Mesenchymal stem cell (in vitro differentiated cells and primary cell): ENCODE measurements at regions not wholly inside any gene's neighbourhood (a gene's known extent, or its start where the extent isn't known, plus 50 kb on each side); places are given as distances from the start of the nearest gene placed in this dataset.
A peak's percentile ranks its signal among the peaks of the same experiment; 100 is the strongest.

Experiments used
- DNase-seq: peaks from one replicate; pipeline ENCODE4 v3.0.0-alpha.2; 2013
- H2AFZ ChIP-seq: one replicate; pipeline ENCODE4 v1.6.1; 2013; ENCODE audit warnings: low read depth, mild to moderate bottlenecking, control low read depth, inconsistent platforms, low read length, moderate library complexity
- H2AK5ac ChIP-seq: 2 replicates; pipeline ENCODE4 v1.6.1; 2013; ENCODE audit warnings: low read length, moderate library complexity, mild to moderate bottlenecking, inconsistent platforms; ENCODE audit not compliant: severe bottlenecking
- H2BK120ac ChIP-seq: one replicate; pipeline ENCODE4 v1.6.1; 2013; ENCODE audit warnings: low read depth, mild to moderate bottlenecking, inconsistent platforms, low read length, moderate library complexity
- H2BK12ac ChIP-seq, 2 experiments: one replicate each; pipeline ENCODE4 v1.6.1; 2013; ENCODE audit warnings: inconsistent platforms in 2 of 2, low read length in 2 of 2, mild to moderate bottlenecking in 2 of 2, moderate library complexity in 2 of 2, control low read depth in 1 of 2
- H2BK15ac ChIP-seq: one replicate; pipeline ENCODE4 v1.6.1; 2013; ENCODE audit warnings: mild to moderate bottlenecking, low read depth, inconsistent platforms; ENCODE audit not compliant: poor library complexity, severe bottlenecking
- H2BK5ac ChIP-seq: 2 replicates; pipeline ENCODE4 v1.6.1; 2013; ENCODE audit warnings: low read depth, mild to moderate bottlenecking, low read length, control low read depth, inconsistent platforms; ENCODE audit not compliant: poor library complexity, severe bottlenecking
- H3K14ac ChIP-seq, 2 experiments: one replicate each; pipeline ENCODE4 v1.6.1; 2013; ENCODE audit warnings: inconsistent platforms in 2 of 2, low read length in 2 of 2, control low read depth in 1 of 2, mild to moderate bottlenecking in 1 of 2, moderate library complexity in 1 of 2
- H3K18ac ChIP-seq, 2 experiments: one replicate each; pipeline ENCODE4 v1.6.1; 2013; ENCODE audit warnings: inconsistent platforms in 2 of 2, low read length in 2 of 2, control low read depth in 1 of 2, low read depth in 1 of 2, mild to moderate bottlenecking in 1 of 2
- H3K23ac ChIP-seq, 2 experiments: one replicate each; pipeline ENCODE4 v1.6.1; 2013; ENCODE audit warnings: inconsistent platforms in 2 of 2, low read length in 2 of 2, mild to moderate bottlenecking in 2 of 2, moderate library complexity in 2 of 2, control low read depth in 1 of 2
- H3K27ac ChIP-seq: 2 replicates; pipeline ENCODE4 v1.5.1; 2013; ENCODE audit warnings: mild to moderate bottlenecking, moderate library complexity, low read length, control low read depth, inconsistent platforms; ENCODE audit not compliant: poor library complexity, severe bottlenecking
- H3K27me3 ChIP-seq, 2 experiments: 2 replicates each; pipeline versions ENCODE4 v1.6.1 to v1.7.0; 2013; ENCODE audit warnings: low read length in 2 of 2, mild to moderate bottlenecking in 2 of 2, moderate library complexity in 2 of 2, control low read depth in 1 of 2, inconsistent platforms in 1 of 2; ENCODE audit not compliant: control insufficient read depth in 1 of 2, insufficient read depth in 1 of 2
- H3K36me3 ChIP-seq, 2 experiments: 2 replicates each; pipeline versions ENCODE4 v1.6.1 to v1.7.0; 2013; ENCODE audit warnings: low read length in 2 of 2, control low read depth in 1 of 2, inconsistent platforms in 1 of 2, low read depth in 1 of 2, mild to moderate bottlenecking in 1 of 2; ENCODE audit not compliant: insufficient read depth in 2 of 2, control insufficient read depth in 1 of 2
- H3K4ac ChIP-seq, 2 experiments: one replicate each; pipeline ENCODE4 v1.6.1; 2013; ENCODE audit warnings: inconsistent platforms in 2 of 2, low read length in 2 of 2, mild to moderate bottlenecking in 2 of 2, moderate library complexity in 2 of 2, control low read depth in 1 of 2, low read depth in 1 of 2
- H3K4me1 ChIP-seq: 2 replicates; pipeline ENCODE4 v1.6.1; 2013; ENCODE audit warnings: low read depth, low read length, control low read depth; ENCODE audit not compliant: control insufficient read depth, insufficient read depth
- H3K4me2 ChIP-seq: 2 replicates; pipeline ENCODE4 v1.6.1; 2013; ENCODE audit warnings: low read length, mild to moderate bottlenecking, inconsistent platforms; ENCODE audit not compliant: poor library complexity, severe bottlenecking
- H3K4me3 ChIP-seq, 2 experiments: 2 replicates each; pipeline versions ENCODE4 v1.5.1 to v1.7.0; 2013; ENCODE audit warnings: low read length in 2 of 2, mild to moderate bottlenecking in 2 of 2, control low read depth in 1 of 2, low read depth in 1 of 2; ENCODE audit not compliant: insufficient read depth in 1 of 2
- H3K79me1 ChIP-seq: replicated peaks from 2 replicates; pipeline ENCODE4 v1.6.1; 2013; ENCODE audit warnings: mild to moderate bottlenecking, control low read depth, low read length, inconsistent platforms; ENCODE audit not compliant: poor library complexity, severe bottlenecking
- H3K9ac ChIP-seq: 2 replicates; pipeline ENCODE4 v1.7.0; 2013; ENCODE audit warnings: mild to moderate bottlenecking, low read length, moderate library complexity
- H3K9me3 ChIP-seq: 2 replicates; pipeline ENCODE4 v1.7.0; 2013; ENCODE audit warnings: mild to moderate bottlenecking, low read length; ENCODE audit not compliant: control insufficient read depth
- H4K8ac ChIP-seq: one replicate; pipeline ENCODE4 v1.6.1; 2013; ENCODE audit warnings: inconsistent platforms, mild to moderate bottlenecking, low read length, moderate library complexity
- H4K91ac ChIP-seq: one replicate; pipeline ENCODE4 v1.6.1; 2013; ENCODE audit warnings: mild to moderate bottlenecking, low read length, inconsistent platforms
- WGBS: methylation state at CpG from one replicate; pipeline ENCODE4 v1.1.7; 2013; ENCODE audit warnings: mixed read lengths; 5-methylcytosine and 5-hydroxymethylcytosine counted together

DNA sequence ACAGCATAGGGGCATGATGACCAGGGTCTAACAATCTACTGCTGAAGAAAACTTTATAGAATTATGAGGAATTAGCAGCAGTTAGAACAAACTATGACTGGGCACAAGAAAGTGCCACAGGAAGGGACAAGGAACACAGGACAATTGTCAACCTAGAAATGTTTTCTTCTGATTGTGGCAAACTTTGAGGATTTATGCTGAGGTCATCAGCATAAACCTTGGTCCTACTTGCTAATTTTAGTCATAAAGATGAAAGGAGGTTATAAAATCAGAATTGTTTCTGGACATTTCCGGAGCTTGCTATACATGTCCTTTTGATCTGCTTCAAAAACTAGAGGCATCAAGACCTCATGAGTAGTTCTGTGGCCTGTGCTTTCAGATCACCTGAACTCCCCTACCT is 446.6 kb upstream of the THBS1 start:
- Histone ChIP-seq H3K23ac (no peak overlapping the region), H3K4me2 (no peak overlapping the region), H2BK15ac (no peak overlapping the region), H2AK5ac (peak overlapping the region; percentile 71), H4K91ac (no peak overlapping the region), H3K79me1 (no peaks in the 10 kb centered on the region), H3K4me1 (peaks cover 9% of the 10 kb centered on the region), H3K14ac (no peak overlapping the region), H3K36me3 (no peaks in the 10 kb centered on the region), H3K9ac (no peak overlapping the region), H3K27me3 (no peaks in the 10 kb centered on the region), H2BK120ac (no peak overlapping the region), H3K4me3 (no peak overlapping the region), H2AFZ (no peak overlapping the region), H4K8ac (no peak overlapping the region), H3K27ac (no peak overlapping the region), H2BK12ac (peak overlapping the region; percentile 88 to 96), H3K4ac (peak overlapping the region; percentile 57 to 78), H2BK5ac (peak overlapping the region; percentile 51), H3K9me3 (no peaks in the 10 kb centered on the region), H3K18ac (peak overlapping the region; percentile 72 to 85)
- DNase-seq: no peak
- 100% methylated on average over 1 of the region's 1 CpG for WGBS

DNA sequence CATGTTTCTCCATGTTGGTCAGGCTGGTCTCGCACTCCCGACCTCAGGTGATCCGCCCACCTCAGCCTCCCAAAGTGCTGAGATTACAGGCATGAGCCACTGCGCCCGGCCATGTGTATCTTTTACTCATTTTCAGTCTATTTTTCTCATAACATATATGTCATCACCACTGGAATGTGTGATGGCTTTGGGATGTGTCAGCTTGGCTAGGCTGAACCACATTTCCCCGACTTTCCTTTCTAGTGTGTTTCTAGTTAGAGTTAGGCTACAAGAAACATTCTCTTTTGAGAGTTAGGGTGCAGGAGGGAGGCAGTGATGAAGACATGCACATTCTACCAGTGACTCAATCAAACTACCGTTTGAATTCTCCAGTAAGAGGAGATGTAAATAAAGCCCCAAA is 444.9 kb upstream of the THBS1 start:
- Histone ChIP-seq H2AK5ac (no peak overlapping the region), H2BK15ac (no peak overlapping the region), H2BK12ac (peak overlapping the region; percentile 46 to 59), H2AFZ (no peak overlapping the region), H3K4me3 (no peak overlapping the region), H3K9me3 (no peaks in the 10 kb centered on the region), H2BK120ac (no peak overlapping the region), H3K27ac (peak overlapping the region; percentile 19), H3K4me1 (peaks cover 12% of the 10 kb centered on the region), H4K8ac (no peak overlapping the region), H4K91ac (peak overlapping the region; percentile 4), H3K27me3 (no peaks in the 10 kb centered on the region), H2BK5ac (no peak overlapping the region), H3K36me3 (no peaks in the 10 kb centered on the region), H3K79me1 (no peaks in the 10 kb centered on the region), H3K23ac (no peak overlapping the region), H3K18ac (peak overlapping the region in 1 of 2 experiments; percentile 21), H3K14ac (no peak overlapping the region), H3K9ac (peak overlapping the region; percentile 68), H3K4me2 (no peak overlapping the region), H3K4ac (peak overlapping the region in 1 of 2 experiments; percentile 52)
- 57% methylated on average over 5 of the region's 7 CpGs for WGBS
- peak; percentile 86 for DNase-seq

- peak overlapping the region; percentile 56 for H4K8ac ChIP-seq
- peak overlapping the region; percentile 91 for H2BK120ac ChIP-seq
- no peaks in the 10 kb centered on the region for H3K27me3 ChIP-seq
- 0% methylated on average over 1 of the region's 2 CpGs for WGBS
- peak overlapping the region; percentile 74 for H4K91ac ChIP-seq
- H2AFZ ChIP-seq: no peak overlapping the region
- H3K4ac ChIP-seq: peak overlapping the region in 1 of 2 experiments; percentile 88
- no peak overlapping the region for H3K4me3 ChIP-seq
- no peak overlapping the region for H3K23ac ChIP-seq
- H3K36me3 ChIP-seq: no peaks in the 10 kb centered on the region
- peak overlapping the region; percentile 7 for H3K9ac ChIP-seq
- H3K14ac ChIP-seq: peak overlapping the region in 1 of 2 experiments; percentile 79
- peak overlapping the region; percentile 83 for H3K27ac ChIP-seq
- DNase-seq: no peak
- H3K4me1 ChIP-seq: peaks cover 14% of the 10 kb centered on the region
- peak overlapping the region; percentile 79 to 81 for H3K18ac ChIP-seq
- peak overlapping the region; percentile 60 to 97 for H2BK12ac ChIP-seq
- H3K9me3 ChIP-seq: no peaks in the 10 kb centered on the region
- H2BK15ac ChIP-seq: no peak overlapping the region
- H3K4me2 ChIP-seq: no peak overlapping the region
- H2BK5ac ChIP-seq: no peak overlapping the region
- no peaks in the 10 kb centered on the region for H3K79me1 ChIP-seq
- peak overlapping the region; percentile 96 for H2AK5ac ChIP-seq
Observed at GRCh38 chr15:39139431-39140059, 441.3 kb upstream of the THBS1 start.

DNA sequence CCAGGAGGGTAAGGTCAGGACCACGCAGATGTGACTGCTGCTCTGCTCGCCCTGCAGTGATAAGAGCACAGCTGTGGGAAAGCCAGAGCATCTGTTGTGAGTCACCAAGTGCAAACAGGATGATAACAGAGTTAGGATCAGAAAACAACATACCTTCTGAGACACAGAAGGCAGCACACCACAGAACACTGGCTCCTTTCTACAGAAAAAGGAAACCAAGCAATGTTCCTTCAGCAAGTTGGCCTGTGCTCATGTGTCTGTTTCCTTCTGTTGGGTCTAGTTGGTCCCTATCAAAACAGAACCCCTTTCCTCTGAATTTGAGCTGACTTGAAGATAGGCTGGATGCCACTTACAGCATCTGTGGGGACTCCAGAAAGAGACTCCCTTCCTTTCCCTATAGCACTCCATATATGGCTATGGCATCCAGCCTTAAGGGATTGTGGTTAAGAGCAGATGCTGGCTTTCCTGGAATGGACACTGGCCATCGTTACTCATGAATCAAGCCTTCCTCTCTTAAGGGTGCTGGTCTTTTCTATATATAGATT is 440.7 kb upstream of the THBS1 start:
- peak overlapping the region; percentile 74 for H4K91ac ChIP-seq
- peak overlapping the region in 1 of 2 experiments; percentile 79 for H3K14ac ChIP-seq
- H2AFZ ChIP-seq: no peak overlapping the region
- H2BK5ac ChIP-seq: no peak overlapping the region
- H2BK120ac ChIP-seq: peak overlapping the region; percentile 91
- no peak overlapping the region for H3K4me2 ChIP-seq
- no peak overlapping the region for H2BK15ac ChIP-seq
- peak overlapping the region; percentile 56 for H4K8ac ChIP-seq
- no peaks in the 10 kb centered on the region for H3K36me3 ChIP-seq
- H2BK12ac ChIP-seq: peak overlapping the region; percentile 60 to 97
- peak overlapping the region; percentile 79 to 81 for H3K18ac ChIP-seq
- peak overlapping the region in 1 of 2 experiments; percentile 88 for H3K4ac ChIP-seq
- no peaks in the 10 kb centered on the region for H3K9me3 ChIP-seq
- peak overlapping the region; percentile 7 for H3K9ac ChIP-seq
- peak; percentile 98 for DNase-seq
- peak overlapping the region in 1 of 2 experiments; percentile 24 for H3K4me3 ChIP-seq
- H2AK5ac ChIP-seq: peak overlapping the region; percentile 96
- peak overlapping the region; percentile 83 for H3K27ac ChIP-seq
- WGBS: 0% methylated on average over 2 of the region's 3 CpGs
- no peaks in the 10 kb centered on the region for H3K27me3 ChIP-seq
- H3K79me1 ChIP-seq: no peaks in the 10 kb centered on the region
- H3K4me1 ChIP-seq: peaks cover 14% of the 10 kb centered on the region
- no peak overlapping the region for H3K23ac ChIP-seq
